ENCODE measurements at regions not wholly inside any gene's neighbourhood (a gene's known extent, or its start where the extent isn't known, plus 50 kb on each side); places are given as distances from the start of the nearest gene placed in this dataset.

DNA sequence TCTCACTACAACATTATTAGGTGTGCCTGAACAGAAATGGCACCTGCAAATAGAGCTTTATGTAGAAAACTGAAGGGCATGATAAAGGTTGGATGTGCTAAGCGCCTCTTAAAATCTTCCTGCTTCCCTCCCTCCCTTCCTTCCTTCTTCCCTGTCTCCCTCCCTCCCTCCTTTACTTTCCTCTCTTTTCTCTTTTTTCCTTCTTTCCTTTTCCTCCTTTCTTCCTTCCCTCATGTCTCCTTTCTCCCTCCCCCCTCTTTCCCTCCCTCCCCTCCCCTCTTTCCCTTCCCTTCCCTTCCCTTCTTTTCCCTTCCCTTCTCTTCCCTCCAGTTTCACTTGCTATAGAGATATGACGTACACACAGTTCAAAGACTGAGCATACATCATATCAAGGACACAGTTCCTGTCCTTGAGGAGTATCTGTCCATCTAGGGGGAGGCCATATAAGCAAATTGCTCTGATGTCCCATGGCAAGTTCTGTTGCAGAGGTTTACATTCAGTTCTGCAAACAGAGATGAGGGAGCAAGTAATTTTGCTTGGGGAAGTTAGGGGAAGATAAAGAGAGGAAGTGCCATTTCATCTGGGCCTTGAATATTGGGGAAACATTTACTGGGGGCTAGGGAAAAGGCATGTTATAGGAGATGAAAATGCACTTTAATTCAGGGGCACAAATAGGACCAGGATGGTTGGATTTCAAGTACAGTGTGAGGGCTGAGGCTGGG lies 79.0 kb upstream of the EEF1E1 start:
- TF ChIP-seq, protein P1, sequence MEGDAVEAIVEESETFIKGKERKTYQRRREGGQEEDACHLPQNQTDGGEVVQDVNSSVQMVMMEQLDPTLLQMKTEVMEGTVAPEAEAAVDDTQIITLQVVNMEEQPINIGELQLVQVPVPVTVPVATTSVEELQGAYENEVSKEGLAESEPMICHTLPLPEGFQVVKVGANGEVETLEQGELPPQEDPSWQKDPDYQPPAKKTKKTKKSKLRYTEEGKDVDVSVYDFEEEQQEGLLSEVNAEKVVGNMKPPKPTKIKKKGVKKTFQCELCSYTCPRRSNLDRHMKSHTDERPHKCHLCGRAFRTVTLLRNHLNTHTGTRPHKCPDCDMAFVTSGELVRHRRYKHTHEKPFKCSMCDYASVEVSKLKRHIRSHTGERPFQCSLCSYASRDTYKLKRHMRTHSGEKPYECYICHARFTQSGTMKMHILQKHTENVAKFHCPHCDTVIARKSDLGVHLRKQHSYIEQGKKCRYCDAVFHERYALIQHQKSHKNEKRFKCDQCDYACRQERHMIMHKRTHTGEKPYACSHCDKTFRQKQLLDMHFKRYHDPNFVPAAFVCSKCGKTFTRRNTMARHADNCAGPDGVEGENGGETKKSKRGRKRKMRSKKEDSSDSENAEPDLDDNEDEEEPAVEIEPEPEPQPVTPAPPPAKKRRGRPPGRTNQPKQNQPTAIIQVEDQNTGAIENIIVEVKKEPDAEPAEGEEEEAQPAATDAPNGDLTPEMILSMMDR (IDR thresholded peaks at IDR 0.05; ENCODE audit: insufficient read depth, low read depth, low read length), result no peak
- no peak for TF ChIP-seq EZH2 (IDR thresholded peaks at IDR 0.05; ENCODE audit: insufficient read depth, low read length)

Data from astrocyte (in vitro differentiated cells and primary cell).